ENCODE measurements at regions not wholly inside any gene's neighbourhood (a gene's known extent, or its start where the extent isn't known, plus 50 kb on each side); places are given as distances from the start of the nearest gene placed in this dataset.

DNA sequence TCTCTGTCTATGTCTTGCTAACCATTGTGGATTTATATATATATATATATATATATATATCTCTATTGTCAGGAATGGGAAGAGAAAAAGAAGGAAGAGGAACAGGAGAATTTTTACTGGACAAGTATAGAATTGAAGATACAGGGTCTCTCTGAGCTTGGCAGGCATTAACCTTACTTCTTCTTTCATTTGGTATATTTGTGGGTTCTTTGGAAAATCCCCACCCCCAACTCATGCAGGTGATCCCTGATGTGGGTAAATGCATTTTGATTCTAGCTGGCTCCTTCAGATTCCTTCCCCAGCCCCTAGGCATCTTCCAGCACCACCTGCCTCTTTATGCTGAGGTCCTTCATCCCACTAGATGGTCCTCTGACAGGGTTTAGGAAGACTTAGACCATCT, 78.8 kb upstream of the TRABD2B start:
- Histone ChIP-seq H3K9me3 (replicated peaks; ENCODE audit: control insufficient read depth, insufficient read depth, low read length) (no peaks in the 10 kb centered on the region), H3K4me3 (replicated peaks in 1 of 3; ENCODE audit: insufficient read depth in 1 of 3, low read depth in 1 of 3, low read length in 3 of 3) (no peak overlapping the region), H2AFZ (ENCODE audit: low read depth, low read length) (no peak overlapping the region), H3K4me2 (ENCODE audit: insufficient read depth, low read length) (no peak overlapping the region), H3K79me2 (ENCODE audit: control insufficient read depth, insufficient read depth, low read length) (no peaks in the 10 kb centered on the region), H3K4me1 (ENCODE audit: control insufficient read depth, extremely low read depth, insufficient read depth, low read length) (no peaks in the 10 kb centered on the region), H3K36me3 (ENCODE audit: control insufficient read depth in 2 of 2, extremely low read depth in 1 of 2, insufficient read depth in 2 of 2, low read length in 2 of 2) (no peaks in the 10 kb centered on the region), H3K27me3 (ENCODE audit: control insufficient read depth in 2 of 2, insufficient read depth in 2 of 2, low read length in 2 of 2) (no peaks in the 10 kb centered on the region), H3K9ac (replicated peaks; ENCODE audit: extremely low read depth, insufficient read depth, low read length) (no peak overlapping the region), H3K27ac (ENCODE audit: insufficient read depth, low read depth, low read length) (no peak overlapping the region), H3K9me1 (replicated peaks; ENCODE audit: control insufficient read depth, extremely low read depth, insufficient read depth, low read length) (no peaks in the 10 kb centered on the region), H4K20me1 (replicated peaks; ENCODE audit: control insufficient read depth, extremely low read depth, insufficient read depth, low read length) (no peaks in the 10 kb centered on the region)
- dilution Hi-C loops (cut with MboI; ENCODE audit: extremely low pct_ligation_motif_present, low sequenced_read_pairs): no loop called here
- no TSS peak for BruUV-seq (replicated peaks)
- no peak for TF ChIP-seq MYC (IDR thresholded peaks at IDR 0.05; ENCODE audit: low read depth, low read length)
- TF ChIP-seq JUN (IDR thresholded peaks at IDR 0.05; ENCODE audit: borderline replicate concordance, insufficient read depth, insufficient read length, low read depth): no peak
- TF ChIP-seq GATA2 (IDR thresholded peaks at IDR 0.05; ENCODE audit: insufficient read depth, insufficient read length, low read depth, low read length): no peak
- TF ChIP-seq POLR2A (IDR thresholded peaks at IDR 0.05; ENCODE audit: low read depth, low read length): no peak
- TF ChIP-seq POLR2AphosphoS5 (IDR thresholded peaks at IDR 0.05; ENCODE audit: insufficient read depth, low read depth, low read length): no peak
- TF ChIP-seq, protein P1, sequence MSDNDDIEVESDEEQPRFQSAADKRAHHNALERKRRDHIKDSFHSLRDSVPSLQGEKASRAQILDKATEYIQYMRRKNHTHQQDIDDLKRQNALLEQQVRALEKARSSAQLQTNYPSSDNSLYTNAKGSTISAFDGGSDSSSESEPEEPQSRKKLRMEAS (IDR thresholded peaks at IDR 0.05; ENCODE audit: insufficient read depth, insufficient read length): no peak
- no peak for TF ChIP-seq FOS (IDR thresholded peaks at IDR 0.05; ENCODE audit: borderline replicate concordance, insufficient read depth, low read length)
- no peak for TF ChIP-seq EZH2 (IDR thresholded peaks at IDR 0.05; ENCODE audit: borderline replicate concordance, low read depth, low read length, severe bottlenecking)
- TF ChIP-seq, protein P2, sequence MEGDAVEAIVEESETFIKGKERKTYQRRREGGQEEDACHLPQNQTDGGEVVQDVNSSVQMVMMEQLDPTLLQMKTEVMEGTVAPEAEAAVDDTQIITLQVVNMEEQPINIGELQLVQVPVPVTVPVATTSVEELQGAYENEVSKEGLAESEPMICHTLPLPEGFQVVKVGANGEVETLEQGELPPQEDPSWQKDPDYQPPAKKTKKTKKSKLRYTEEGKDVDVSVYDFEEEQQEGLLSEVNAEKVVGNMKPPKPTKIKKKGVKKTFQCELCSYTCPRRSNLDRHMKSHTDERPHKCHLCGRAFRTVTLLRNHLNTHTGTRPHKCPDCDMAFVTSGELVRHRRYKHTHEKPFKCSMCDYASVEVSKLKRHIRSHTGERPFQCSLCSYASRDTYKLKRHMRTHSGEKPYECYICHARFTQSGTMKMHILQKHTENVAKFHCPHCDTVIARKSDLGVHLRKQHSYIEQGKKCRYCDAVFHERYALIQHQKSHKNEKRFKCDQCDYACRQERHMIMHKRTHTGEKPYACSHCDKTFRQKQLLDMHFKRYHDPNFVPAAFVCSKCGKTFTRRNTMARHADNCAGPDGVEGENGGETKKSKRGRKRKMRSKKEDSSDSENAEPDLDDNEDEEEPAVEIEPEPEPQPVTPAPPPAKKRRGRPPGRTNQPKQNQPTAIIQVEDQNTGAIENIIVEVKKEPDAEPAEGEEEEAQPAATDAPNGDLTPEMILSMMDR (IDR thresholded peaks at IDR 0.05; ENCODE audit: extremely low read depth in 1 of 2, insufficient read depth in 1 of 2, low read depth in 1 of 2, low read length in 2 of 2): no peak
- FAIRE-seq: no peak
- intact Hi-C loops (cut with micrococcal nuclease): no loop called here
- POLR2A ChIA-PET: no interaction called here
- no peak for DNase-seq (ENCODE audit: low read depth, low spot score)
- CTCF ChIA-PET: no interaction called here

All from endothelial cell of umbilical vein (primary cell).